ENCODE measurements at regions not wholly inside any gene's neighbourhood (a gene's known extent, or its start where the extent isn't known, plus 50 kb on each side); places are given as distances from the start of the nearest gene placed in this dataset.

GRCh38 chr10:78377356-78377755 is 343.7 kb downstream of the RPS24 start:
- no peak overlapping the region for H3K4me3 ChIP-seq (ENCODE audit: low read length)
- TF ChIP-seq ZNF274 (IDR thresholded peaks at IDR 0.05; ENCODE audit: low read depth, low read length), result no peak

- no peak overlapping the region for H3K4me3 ChIP-seq (ENCODE audit: low read length)
- TF ChIP-seq ZNF274 (IDR thresholded peaks at IDR 0.05; ENCODE audit: low read depth, low read length), result no peak
Measured at GRCh38 chr10:78378192-78378591, 344.5 kb downstream of the RPS24 start.

GRCh38 chr10:78381107-78381506 is 347.4 kb downstream of the RPS24 start:
- TF ChIP-seq ZNF274 (IDR thresholded peaks at IDR 0.05; ENCODE audit: low read depth, low read length), result no peak
- no peak overlapping the region for H3K4me3 ChIP-seq (ENCODE audit: low read length)

GRCh38 chr10:78382047-78382446 is 348.4 kb downstream of the RPS24 start:
- no peak for TF ChIP-seq ZNF274 (IDR thresholded peaks at IDR 0.05; ENCODE audit: low read depth, low read length)
- H3K4me3 ChIP-seq (ENCODE audit: low read length), result no peak overlapping the region

GRCh38 chr10:78382772-78383171 is 349.1 kb downstream of the RPS24 start:
- no peak overlapping the region for H3K4me3 ChIP-seq (ENCODE audit: low read length)
- TF ChIP-seq ZNF274 (IDR thresholded peaks at IDR 0.05; ENCODE audit: low read depth, low read length), result no peak

- no peak for TF ChIP-seq ZNF274 (IDR thresholded peaks at IDR 0.05; ENCODE audit: low read depth, low read length)
Measured at GRCh38 chr10:78383378-78384048, 349.9 kb downstream of the RPS24 start.

GRCh38 chr10:78384049-78384431 is 350.4 kb downstream of the RPS24 start:
- no peak overlapping the region for H3K4me3 ChIP-seq (ENCODE audit: low read length)
- TF ChIP-seq ZNF274 (IDR thresholded peaks at IDR 0.05; ENCODE audit: low read depth, low read length), result no peak

More at GRCh38 chr10:78383378-78384048, 349.9 kb downstream of the RPS24 start:
- H3K4me3 ChIP-seq (ENCODE audit: low read length), result no peak overlapping the region

- TF ChIP-seq ZNF274 (IDR thresholded peaks at IDR 0.05; ENCODE audit: low read depth, low read length), result no peak
Measured at GRCh38 chr10:78385599-78385998, 351.9 kb downstream of the RPS24 start.

GRCh38 chr10:78386509-78386908 is 352.8 kb downstream of the RPS24 start:
- no peak for TF ChIP-seq ZNF274 (IDR thresholded peaks at IDR 0.05; ENCODE audit: low read depth, low read length)
- H3K4me3 ChIP-seq (ENCODE audit: low read length), result no peak overlapping the region

More at GRCh38 chr10:78385599-78385998, 351.9 kb downstream of the RPS24 start:
- no peak overlapping the region for H3K4me3 ChIP-seq (ENCODE audit: low read length)

GRCh38 chr10:78388331-78389050 is 354.8 kb downstream of the RPS24 start:
- TF ChIP-seq ZNF274 (IDR thresholded peaks at IDR 0.05; ENCODE audit: low read depth, low read length), result no peak
- H3K4me3 ChIP-seq (ENCODE audit: low read length), result no peak overlapping the region

- no peak for TF ChIP-seq ZNF274 (IDR thresholded peaks at IDR 0.05; ENCODE audit: low read depth, low read length)
Measured at GRCh38 chr10:78389419-78389818, 355.8 kb downstream of the RPS24 start.

GRCh38 chr10:78390051-78390450 is 356.4 kb downstream of the RPS24 start:
- H3K4me3 ChIP-seq (ENCODE audit: low read length), result no peak overlapping the region
- TF ChIP-seq ZNF274 (IDR thresholded peaks at IDR 0.05; ENCODE audit: low read depth, low read length), result no peak

More at GRCh38 chr10:78389419-78389818, 355.8 kb downstream of the RPS24 start:
- H3K4me3 ChIP-seq (ENCODE audit: low read length), result no peak overlapping the region

- no peak overlapping the region for H3K4me3 ChIP-seq (ENCODE audit: low read length)
- TF ChIP-seq ZNF274 (IDR thresholded peaks at IDR 0.05; ENCODE audit: low read depth, low read length), result no peak
Measured at GRCh38 chr10:78390817-78391216, 357.2 kb downstream of the RPS24 start.

- no peak overlapping the region for H3K4me3 ChIP-seq (ENCODE audit: low read length)
- TF ChIP-seq ZNF274 (IDR thresholded peaks at IDR 0.05; ENCODE audit: low read depth, low read length), result no peak
Measured at GRCh38 chr10:78391585-78391984, 357.9 kb downstream of the RPS24 start.

GRCh38 chr10:78392197-78392596 is 358.5 kb downstream of the RPS24 start:
- TF ChIP-seq ZNF274 (IDR thresholded peaks at IDR 0.05; ENCODE audit: low read depth, low read length), result no peak

More at GRCh38 chr10:78392197-78392596, 358.5 kb downstream of the RPS24 start:
- H3K4me3 ChIP-seq (ENCODE audit: low read length), result no peak overlapping the region

Measured in GM08714 (cell line).